Naive thymus-derived CD4-positive, alpha-beta T cell (primary cell): ENCODE measurements at regions not wholly inside any gene's neighbourhood (a gene's known extent, or its start where the extent isn't known, plus 50 kb on each side); places are given as distances from the start of the nearest gene placed in this dataset.
A peak's percentile ranks its signal among the peaks of the same experiment; 100 is the strongest.

Experiments used
- ATAC-seq: fragments of 150-1000 bp; cut with Tn5 transposase; 2 replicates; pipeline ENCODE4 v1.10.0; 2021; ENCODE audit warnings: mild to moderate bottlenecking, moderate library complexity
- CTCF ChIA-PET: fragments of 350-600 bp; sonication (Branson Sonifier 250); formaldehyde crosslinking; loops from one replicate; lab custom pipeline; 2021; ENCODE audit warnings: antibody characterized with exemption; lab: Charles Lee
- POLR2A ChIA-PET: fragments of 350-600 bp; sonication (Branson Sonifier 250); formaldehyde crosslinking; loops from one replicate; lab custom pipeline; 2021; ENCODE audit warnings: antibody characterized with exemption, inconsistent platforms; lab: Charles Lee
- DNase-seq, 9 donors: peaks; one replicate each; pipeline versions ENCODE4 v3.0.0 to v3.0.0-alpha.2; 2020 to 2022; ENCODE audit warnings: mixed read lengths in 1 of 9
- H3K27ac ChIP-seq: one replicate; pipeline ENCODE4 v1.7.0; 2013; ENCODE audit warnings: mild to moderate bottlenecking, low read depth, low read length, moderate library complexity
- H3K27me3 ChIP-seq, 2 donors: one replicate each; pipeline ENCODE4 v1.7.0; 2013; ENCODE audit warnings: low read length in 2 of 2, mild to moderate bottlenecking in 2 of 2, moderate library complexity in 2 of 2; ENCODE audit not compliant: control insufficient read depth in 2 of 2, insufficient read depth in 2 of 2
- H3K36me3 ChIP-seq, 3 experiments: 1 replicate in 2 of 3; 2 replicates in 1 of 3; pipeline ENCODE4 v1.7.0; 2013; ENCODE audit warnings: low read length in 3 of 3, mild to moderate bottlenecking in 3 of 3, moderate library complexity in 1 of 3; ENCODE audit not compliant: insufficient read depth in 3 of 3, control insufficient read depth in 2 of 3
- H3K4me1 ChIP-seq, 2 donors: one replicate each; pipeline ENCODE4 v1.7.0; 2013; ENCODE audit warnings: low read length in 2 of 2, mild to moderate bottlenecking in 2 of 2, moderate library complexity in 1 of 2; ENCODE audit not compliant: control insufficient read depth in 2 of 2, insufficient read depth in 2 of 2
- H3K4me3 ChIP-seq: 2 replicates; pipeline ENCODE4 v1.7.0; 2013; ENCODE audit warnings: mild to moderate bottlenecking, low read length
- H3K9me3 ChIP-seq, 3 experiments: 1 replicate in 2 of 3; 2 replicates in 1 of 3; pipeline ENCODE4 v1.7.0; 2013; ENCODE audit warnings: low read length in 3 of 3; ENCODE audit not compliant: control insufficient read depth in 2 of 3
- H3K27ac Mint-ChIP-seq, 9 donors: one replicate each; pipeline ENCODE4 v1.8.0; 2020 to 2022; ENCODE audit warnings: mixed read lengths in 9 of 9, mild to moderate bottlenecking in 8 of 9, moderate library complexity in 5 of 9, inconsistent platforms in 2 of 9
- H3K27me3 Mint-ChIP-seq, 5 donors: one replicate each; pipeline ENCODE4 v1.8.0; 2021 to 2022; ENCODE audit warnings: mixed read lengths in 5 of 5, mild to moderate bottlenecking in 1 of 5
- H3K36me3 Mint-ChIP-seq, 5 donors: one replicate each; pipeline ENCODE4 v1.8.0; 2020 to 2022; ENCODE audit warnings: mixed read lengths in 5 of 5, mild to moderate bottlenecking in 3 of 5, inconsistent platforms in 1 of 5
- H3K4me1 Mint-ChIP-seq, 7 donors: one replicate each; pipeline ENCODE4 v1.8.0; 2020 to 2022; ENCODE audit warnings: mixed read lengths in 7 of 7, mild to moderate bottlenecking in 3 of 7, inconsistent platforms in 1 of 7
- H3K4me3 Mint-ChIP-seq, 10 donors: one replicate each; pipeline ENCODE4 v1.8.0; 2020 to 2022; ENCODE audit warnings: mild to moderate bottlenecking in 10 of 10, mixed read lengths in 10 of 10, moderate library complexity in 6 of 10, inconsistent platforms in 2 of 10
- H3K9me3 Mint-ChIP-seq, 11 donors: one replicate each; pipeline ENCODE4 v1.8.0; 2020 to 2022; ENCODE audit warnings: mixed read lengths in 11 of 11, mild to moderate bottlenecking in 4 of 11, inconsistent platforms in 1 of 11, moderate library complexity in 1 of 11
- intact Hi-C, 2 donors: fragments of 100-400 bp; cut with micrococcal nuclease; formaldehyde crosslinking; loops; one replicate each; pipeline ENCODE4 v1.15.1; 2023

DNA sequence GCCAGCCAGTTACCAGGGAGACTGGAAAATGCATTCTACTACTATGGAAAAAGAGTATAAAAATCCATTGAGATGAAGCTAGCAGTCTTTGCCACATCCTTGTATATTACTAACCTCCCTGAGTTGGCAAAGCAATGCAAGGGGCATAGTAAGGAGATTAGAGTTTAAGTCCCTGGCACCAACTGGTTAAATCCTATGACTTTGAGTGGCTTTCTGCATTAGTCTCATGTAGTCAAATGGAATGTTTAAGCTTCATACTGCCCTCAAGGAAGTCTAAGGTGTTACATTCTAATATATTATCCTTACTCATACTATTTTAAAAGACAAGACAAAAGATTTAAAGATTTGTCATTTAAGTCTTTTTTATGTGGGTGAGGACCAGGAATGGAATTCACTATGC lies 110.1 kb downstream of the INHBA start:
- H3K9me3 ChIP-seq = peaks cover 0 to 9% (median 0%) of the 10 kb centered on the region in 3 experiments
- intact Hi-C loops = no loop called here
- ChIA-PET POLR2A (interaction anchor here (0.5 kb wide), 1 partner anchor 761 kb away, joined by 3 read pairs; no protein-coding TSS in a partner anchor), CTCF (no interaction called here)
- H3K4me3 ChIP-seq = no peak overlapping the region
- no peaks in the 10 kb centered on the region for H3K4me1 Mint-ChIP-seq
- H3K4me1 ChIP-seq = no peaks in the 10 kb centered on the region
- no peak overlapping the region for H3K4me3 Mint-ChIP-seq
- H3K27me3 Mint-ChIP-seq = peaks cover 0 to 5% (median 0%) of the 10 kb centered on the region in 5 donors
- no peaks in the 10 kb centered on the region for H3K27me3 ChIP-seq
- H3K36me3 Mint-ChIP-seq = peaks cover 0 to 3% (median 0%) of the 10 kb centered on the region in 5 donors
- no peak overlapping the region for H3K27ac ChIP-seq
- no peak for DNase-seq
- peaks cover 5 to 30% (median 19%) of the 10 kb centered on the region in 11 donors for H3K9me3 Mint-ChIP-seq
- no peaks in the 10 kb centered on the region for H3K36me3 ChIP-seq
- ATAC-seq = no peak
- no peak overlapping the region for H3K27ac Mint-ChIP-seq

- intact Hi-C loops = no loop called here
Measured at GRCh38 chr7:41592236-41592635, 110.7 kb downstream of the INHBA start.

GRCh38 chr7:41590986-41591385 lies 111.9 kb downstream of the INHBA start:
- Mint-ChIP-seq H3K27ac (no peak overlapping the region), H3K4me1 (no peaks in the 10 kb centered on the region), H3K36me3 (peaks cover 0 to 2% (median 0%) of the 10 kb centered on the region in 5 donors), H3K9me3 (peaks cover 3 to 22% (median 12%) of the 10 kb centered on the region in 11 donors), H3K4me3 (no peak overlapping the region), H3K27me3 (peaks cover 0 to 5% (median 0%) of the 10 kb centered on the region in 5 donors)
- no peaks in the 10 kb centered on the region for H3K27me3 ChIP-seq
- POLR2A ChIA-PET = no interaction called here
- ATAC-seq (no peak), DNase-seq (no peak)
- H3K27ac ChIP-seq = no peak overlapping the region
- no peaks in the 10 kb centered on the region for H3K36me3 ChIP-seq
- intact Hi-C loops = no loop called here
- CTCF ChIA-PET = no interaction called here
- peaks cover 0 to 5% (median 0%) of the 10 kb centered on the region in 3 experiments for H3K9me3 ChIP-seq
- no peaks in the 10 kb centered on the region for H3K4me1 ChIP-seq
- no peak overlapping the region for H3K4me3 ChIP-seq

More at GRCh38 chr7:41592236-41592635, 110.7 kb downstream of the INHBA start:
- H3K27me3 Mint-ChIP-seq = peaks cover 0 to 5% (median 0%) of the 10 kb centered on the region in 5 donors
- Histone ChIP-seq H3K27me3 (no peaks in the 10 kb centered on the region), H3K4me1 (no peaks in the 10 kb centered on the region), H3K36me3 (no peaks in the 10 kb centered on the region), H3K4me3 (no peak overlapping the region), H3K27ac (no peak overlapping the region), H3K9me3 (peaks cover 0 to 9% (median 0%) of the 10 kb centered on the region in 3 experiments)
- ATAC-seq (no peak), DNase-seq (no peak)
- no peaks in the 10 kb centered on the region for H3K4me1 Mint-ChIP-seq
- ChIA-PET CTCF (no interaction called here), POLR2A (interaction anchor here (0.5 kb wide), 1 partner anchor 761 kb away, joined by 3 read pairs; no protein-coding TSS in a partner anchor)
- H3K9me3 Mint-ChIP-seq = peaks cover 5 to 29% (median 19%) of the 10 kb centered on the region in 11 donors
- peaks cover 0 to 3% (median 0%) of the 10 kb centered on the region in 5 donors for H3K36me3 Mint-ChIP-seq
- no peak overlapping the region for H3K27ac Mint-ChIP-seq
- H3K4me3 Mint-ChIP-seq = no peak overlapping the region

GRCh38 chr7:41588341-41588740 lies 114.5 kb downstream of the INHBA start:
- Histone ChIP-seq H3K4me3 (no peak overlapping the region), H3K36me3 (no peaks in the 10 kb centered on the region), H3K9me3 (no peaks in the 10 kb centered on the region), H3K27me3 (no peaks in the 10 kb centered on the region), H3K27ac (no peak overlapping the region), H3K4me1 (no peaks in the 10 kb centered on the region)
- DNase-seq = no peak
- intact Hi-C loops = no loop called here
- ChIA-PET POLR2A (no interaction called here), CTCF (no interaction called here)
- Mint-ChIP-seq H3K4me3 (no peak overlapping the region), H3K27me3 (no peaks in the 10 kb centered on the region), H3K9me3 (peaks cover 0 to 15% (median 5%) of the 10 kb centered on the region in 11 donors), H3K27ac (no peak overlapping the region), H3K36me3 (no peaks in the 10 kb centered on the region), H3K4me1 (no peaks in the 10 kb centered on the region)
- ATAC-seq = no peak

DNA sequence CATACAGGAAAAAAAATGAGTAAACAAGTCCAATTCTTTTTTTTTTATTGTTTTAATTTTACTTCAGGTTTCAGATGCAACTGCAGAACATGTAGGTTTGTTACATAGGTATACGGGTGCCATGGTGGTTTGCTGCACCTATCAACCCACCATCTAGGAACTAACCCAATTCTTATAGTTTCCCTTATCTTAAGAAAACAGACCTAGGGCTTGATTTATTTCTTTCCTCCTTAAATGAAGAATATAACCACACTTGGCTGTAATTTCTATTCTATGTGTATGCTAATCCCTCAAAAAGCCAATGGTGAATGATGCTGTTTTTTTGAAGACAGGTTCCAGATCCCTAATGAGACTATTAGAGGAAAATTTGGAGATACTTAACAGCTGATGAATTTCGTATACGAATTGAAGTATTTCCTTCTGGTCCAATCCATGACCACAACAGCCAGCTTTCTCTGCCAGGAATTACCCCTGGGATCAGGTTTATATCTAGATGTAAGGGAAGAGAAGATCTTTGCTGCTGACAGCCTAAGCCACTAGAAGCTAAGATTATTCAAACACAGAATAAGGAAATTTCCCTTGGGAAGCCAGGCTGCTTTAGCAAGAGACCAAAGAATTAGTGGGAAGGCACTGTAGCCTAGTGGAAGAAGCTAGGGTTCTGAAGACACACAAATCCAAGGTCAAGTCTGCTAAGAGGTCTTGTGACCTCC lies 115.8 kb downstream of the INHBA start:
- Histone ChIP-seq H3K4me3 (no peak overlapping the region), H3K27ac (no peak overlapping the region), H3K36me3 (no peaks in the 10 kb centered on the region), H3K27me3 (no peaks in the 10 kb centered on the region), H3K4me1 (no peaks in the 10 kb centered on the region), H3K9me3 (no peaks in the 10 kb centered on the region)
- Mint-ChIP-seq H3K4me1 (no peaks in the 10 kb centered on the region), H3K36me3 (no peaks in the 10 kb centered on the region), H3K4me3 (no peak overlapping the region), H3K9me3 (peaks cover 0 to 15% (median 3%) of the 10 kb centered on the region in 11 donors), H3K27ac (no peak overlapping the region), H3K27me3 (no peaks in the 10 kb centered on the region)
- intact Hi-C loops = no loop called here
- DNase-seq (no peak), ATAC-seq (no peak)
- ChIA-PET POLR2A (no interaction called here), CTCF (no interaction called here)

DNA sequence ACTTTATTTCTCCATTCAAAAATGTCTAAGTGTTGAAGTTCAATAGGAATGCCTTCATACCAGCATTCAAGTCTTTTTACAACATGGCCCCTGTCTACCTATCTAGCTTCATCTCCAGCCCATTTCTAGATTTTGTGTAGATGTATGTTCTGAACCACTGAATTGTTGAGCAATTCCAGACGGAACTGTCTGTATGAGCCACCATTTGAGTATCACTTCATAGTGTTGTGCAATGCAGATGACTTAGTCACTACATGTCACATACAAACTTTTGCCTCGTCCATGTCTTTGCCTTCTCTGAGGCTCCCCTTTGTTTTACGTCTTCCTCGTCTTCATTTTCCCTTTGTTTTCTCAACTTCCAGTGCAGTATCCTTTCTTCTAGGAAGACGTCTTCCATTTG lies 118.1 kb downstream of the INHBA start:
- H3K9me3 ChIP-seq = no peaks in the 10 kb centered on the region
- no peaks in the 10 kb centered on the region for H3K36me3 ChIP-seq
- ChIA-PET CTCF (no interaction called here), POLR2A (no interaction called here)
- no peaks in the 10 kb centered on the region for H3K27me3 Mint-ChIP-seq
- no peaks in the 10 kb centered on the region for H3K36me3 Mint-ChIP-seq
- H3K4me1 Mint-ChIP-seq = no peaks in the 10 kb centered on the region
- H3K27ac Mint-ChIP-seq = no peak overlapping the region
- H3K4me1 ChIP-seq = no peaks in the 10 kb centered on the region
- intact Hi-C loops = no loop called here
- H3K9me3 Mint-ChIP-seq = peaks cover 0 to 13% (median 4%) of the 10 kb centered on the region in 11 donors
- ATAC-seq (peak; percentile 65), DNase-seq (no peak)
- H3K27me3 ChIP-seq = no peaks in the 10 kb centered on the region
- H3K4me3 ChIP-seq = no peak overlapping the region
- H3K27ac ChIP-seq = no peak overlapping the region
- no peak overlapping the region for H3K4me3 Mint-ChIP-seq

DNA sequence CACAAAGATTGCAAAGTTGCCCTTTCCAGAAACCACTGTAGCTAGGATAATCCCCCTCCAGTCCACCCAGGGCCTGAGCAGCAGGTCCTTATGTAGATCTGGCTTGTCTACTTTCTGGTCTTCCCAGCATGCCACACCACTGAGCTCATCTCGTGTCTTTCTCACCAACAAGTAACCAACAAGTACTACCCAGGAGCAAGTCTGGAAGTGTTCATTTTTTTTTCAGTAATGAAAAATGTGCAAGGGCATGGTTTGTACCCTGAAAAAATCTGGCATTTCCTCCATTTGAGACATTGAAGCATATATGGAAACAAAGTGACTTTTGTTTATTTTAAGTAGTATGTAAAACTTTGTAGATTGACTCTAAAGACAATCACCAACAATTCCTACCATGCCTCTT lies 120.8 kb downstream of the INHBA start:
- intact Hi-C loops = no loop called here

More for the DNA sequence above, 120.8 kb downstream of the INHBA start:
- H3K27me3 ChIP-seq = no peaks in the 10 kb centered on the region
- peaks cover 0 to 16% (median 5%) of the 10 kb centered on the region in 11 donors for H3K9me3 Mint-ChIP-seq
- H3K27ac ChIP-seq = no peak overlapping the region
- ATAC-seq = no peak
- ChIA-PET CTCF (no interaction called here), POLR2A (no interaction called here)
- no peak overlapping the region for H3K27ac Mint-ChIP-seq
- no peaks in the 10 kb centered on the region for H3K27me3 Mint-ChIP-seq
- DNase-seq = no peak
- no peaks in the 10 kb centered on the region for H3K36me3 Mint-ChIP-seq
- no peak overlapping the region for H3K4me3 Mint-ChIP-seq
- no peaks in the 10 kb centered on the region for H3K9me3 ChIP-seq
- H3K4me3 ChIP-seq = no peak overlapping the region
- H3K4me1 ChIP-seq = no peaks in the 10 kb centered on the region
- H3K4me1 Mint-ChIP-seq = no peaks in the 10 kb centered on the region
- no peaks in the 10 kb centered on the region for H3K36me3 ChIP-seq
